ENCODE measurements at regions not wholly inside any gene's neighbourhood (a gene's known extent, or its start where the extent isn't known, plus 50 kb on each side); places are given as distances from the start of the nearest gene placed in this dataset.
A peak's percentile ranks its signal among the peaks of the same experiment; 100 is the strongest.

GRCh38 chr12:66751432-66752113 lies 72.7 kb upstream of the GRIP1 start (continued):
- TF ChIP-seq, protein P1, sequence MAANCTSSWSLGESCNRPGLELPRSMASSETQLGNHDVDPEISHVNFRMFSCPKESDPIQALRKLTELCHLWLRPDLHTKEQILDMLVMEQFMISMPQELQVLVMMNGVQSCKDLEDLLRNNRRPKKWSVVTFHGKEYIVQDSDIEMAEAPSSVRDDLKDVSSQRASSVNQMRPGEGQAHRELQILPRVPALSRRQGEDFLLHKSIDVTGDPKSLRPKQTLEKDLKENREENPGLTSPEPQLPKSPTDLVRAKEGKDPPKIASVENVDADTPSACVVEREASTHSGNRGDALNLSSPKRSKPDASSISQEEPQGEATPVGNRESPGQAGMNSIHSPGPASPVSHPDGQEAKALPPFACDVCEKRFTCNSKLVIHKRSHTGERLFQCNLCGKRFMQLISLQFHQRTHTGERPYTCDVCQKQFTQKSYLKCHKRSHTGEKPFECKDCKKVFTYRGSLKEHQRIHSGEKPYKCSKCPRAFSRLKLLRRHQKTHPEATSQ (tag by site-specific recombination; IDR thresholded peaks at IDR 0.05) = no peak
- TF ChIP-seq IKZF3 (tag by site-specific recombination; IDR thresholded peaks at IDR 0.05) = peak; percentile 65; the same call in 1 of the 2 replicates
- 0 out of 2 replicates have a peak, but pooled peaks have one; percentile 63 for TF ChIP-seq ZNF239 (tag by site-specific recombination; IDR thresholded peaks at IDR 0.05)
- TF ChIP-seq ZBTB1 (tag by site-specific recombination; IDR thresholded peaks at IDR 0.05) = no peak
- TF ChIP-seq ELK4 (IDR thresholded peaks at IDR 0.05; ENCODE audit: borderline replicate concordance, low read depth, low read length) = no peak
- peak; percentile 50; the same call in 1 of the 2 replicates for TF ChIP-seq ZNF561 (tag by site-specific recombination; IDR thresholded peaks at IDR 0.05; ENCODE audit: borderline replicate concordance)
- TF ChIP-seq ZXDB (tag by site-specific recombination; IDR thresholded peaks at IDR 0.05) = peak; percentile 92
- no peak for TF ChIP-seq ZNF626 (tag by site-specific recombination; IDR thresholded peaks at IDR 0.05)
- TF ChIP-seq ZNF184 (tag by site-specific recombination; IDR thresholded peaks at IDR 0.05) = peak; percentile 38; the same call in 1 of the 2 replicates
- peak; percentile 88 for TF ChIP-seq TCF7L2 (IDR thresholded peaks at IDR 0.05; ENCODE audit: borderline replicate concordance, low read depth, low read length)
- no peak for TF ChIP-seq ZNF510 (tag by site-specific recombination; IDR thresholded peaks at IDR 0.05; ENCODE audit: insufficient replicate concordance)
- no peak for TF ChIP-seq ZNF132 (tag by site-specific recombination; IDR thresholded peaks at IDR 0.05; ENCODE audit: borderline replicate concordance)
- peak; percentile 96 for TF ChIP-seq ZNF843 (tag by site-specific recombination; IDR thresholded peaks at IDR 0.05)
- no peak for TF ChIP-seq SALL2 (tag by site-specific recombination; IDR thresholded peaks at IDR 0.05; ENCODE audit: borderline replicate concordance)
- no peak for TF ChIP-seq ZNF114 (tag by site-specific recombination; IDR thresholded peaks at IDR 0.05)
- TF ChIP-seq MYNN (tag by site-specific recombination; IDR thresholded peaks at IDR 0.05; ENCODE audit: borderline replicate concordance) = no peak
- TF ChIP-seq ZNF664 (tag by site-specific recombination; IDR thresholded peaks at IDR 0.05) = no peak
- TF ChIP-seq GFI1B (tag by site-specific recombination; IDR thresholded peaks at IDR 0.05) = peak; percentile 46; the same call in 1 of the 2 replicates
- TF ChIP-seq ZBTB17 (tag by site-specific recombination; IDR thresholded peaks at IDR 0.05) = peak; percentile 55
- peak; percentile 90 for TF ChIP-seq ZNF639 (tag by site-specific recombination; IDR thresholded peaks at IDR 0.05)
- peak; percentile 73 for TF ChIP-seq ZBTB44 (tag by site-specific recombination; IDR thresholded peaks at IDR 0.05)
- TF ChIP-seq ZNF2 (tag by site-specific recombination; IDR thresholded peaks at IDR 0.05) = peak; percentile 48; the same call in 1 of the 2 replicates
- peak; percentile 69 for TF ChIP-seq KLF10 (tag by site-specific recombination; IDR thresholded peaks at IDR 0.05)
- TF ChIP-seq ZNF394 (tag by site-specific recombination; IDR thresholded peaks at IDR 0.05; ENCODE audit: borderline replicate concordance) = 0 out of 2 replicates have a peak, but pooled peaks have one; percentile 35
- peak; percentile 57; the same call in 1 of the 2 replicates for TF ChIP-seq ZNF10 (tag by site-specific recombination; IDR thresholded peaks at IDR 0.05)
- peak; percentile 81; the same call in 1 of the 2 replicates for TF ChIP-seq OVOL3 (tag by site-specific recombination; IDR thresholded peaks at IDR 0.05)
- TF ChIP-seq KLF16 (tag by site-specific recombination; IDR thresholded peaks at IDR 0.05) = peak; percentile 57; the same call in 1 of the 2 replicates
- no peak; the same call in 1 of the 2 replicates for TF ChIP-seq WT1 (tag by site-specific recombination; IDR thresholded peaks at IDR 0.05)
- TF ChIP-seq, protein P2, sequence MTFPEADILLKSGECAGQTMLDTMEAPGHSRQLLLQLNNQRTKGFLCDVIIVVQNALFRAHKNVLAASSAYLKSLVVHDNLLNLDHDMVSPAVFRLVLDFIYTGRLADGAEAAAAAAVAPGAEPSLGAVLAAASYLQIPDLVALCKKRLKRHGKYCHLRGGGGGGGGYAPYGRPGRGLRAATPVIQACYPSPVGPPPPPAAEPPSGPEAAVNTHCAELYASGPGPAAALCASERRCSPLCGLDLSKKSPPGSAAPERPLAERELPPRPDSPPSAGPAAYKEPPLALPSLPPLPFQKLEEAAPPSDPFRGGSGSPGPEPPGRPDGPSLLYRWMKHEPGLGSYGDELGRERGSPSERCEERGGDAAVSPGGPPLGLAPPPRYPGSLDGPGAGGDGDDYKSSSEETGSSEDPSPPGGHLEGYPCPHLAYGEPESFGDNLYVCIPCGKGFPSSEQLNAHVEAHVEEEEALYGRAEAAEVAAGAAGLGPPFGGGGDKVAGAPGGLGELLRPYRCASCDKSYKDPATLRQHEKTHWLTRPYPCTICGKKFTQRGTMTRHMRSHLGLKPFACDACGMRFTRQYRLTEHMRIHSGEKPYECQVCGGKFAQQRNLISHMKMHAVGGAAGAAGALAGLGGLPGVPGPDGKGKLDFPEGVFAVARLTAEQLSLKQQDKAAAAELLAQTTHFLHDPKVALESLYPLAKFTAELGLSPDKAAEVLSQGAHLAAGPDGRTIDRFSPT (tag by site-specific recombination; IDR thresholded peaks at IDR 0.05) = peak; percentile 65
- TF ChIP-seq PRDM6 (tag by site-specific recombination; IDR thresholded peaks at IDR 0.05) = peak; percentile 89
- TF ChIP-seq ZNF404 (tag by site-specific recombination; IDR thresholded peaks at IDR 0.05) = no peak
